Esophagus (tissue), 2 donors: ENCODE measurements at regions not wholly inside any gene's neighbourhood (a gene's known extent, or its start where the extent isn't known, plus 50 kb on each side); places are given as distances from the start of the nearest gene placed in this dataset.

Experiments used
- H3K27ac ChIP-seq, 2 donors: one replicate each; pipeline ENCODE4 v1.5.1; 2013; ENCODE audit warnings: low read depth in 2 of 2, mild to moderate bottlenecking in 2 of 2, inconsistent platforms in 1 of 2, low read length in 1 of 2, moderate library complexity in 1 of 2
- H3K27me3 ChIP-seq, 2 donors: one replicate each; pipeline ENCODE4 v1.6.1; 2013; ENCODE audit warnings: low read length in 2 of 2, control low read depth in 1 of 2, mild to moderate bottlenecking in 1 of 2; ENCODE audit not compliant: insufficient read depth in 2 of 2, control insufficient read depth in 1 of 2
- H3K36me3 ChIP-seq, 2 donors: one replicate each; pipeline ENCODE4 v1.6.1; 2013; ENCODE audit warnings: low read length in 1 of 2; ENCODE audit not compliant: control insufficient read depth in 2 of 2, insufficient read depth in 2 of 2
- H3K4me1 ChIP-seq, 2 donors: one replicate each; pipeline ENCODE4 v1.6.1; 2013; ENCODE audit warnings: low read length in 1 of 2; ENCODE audit not compliant: control insufficient read depth in 2 of 2, insufficient read depth in 2 of 2
- H3K4me3 ChIP-seq, 2 donors: one replicate each; pipeline ENCODE4 v1.5.1; 2013; ENCODE audit warnings: low read length in 2 of 2, mild to moderate bottlenecking in 2 of 2, low read depth in 1 of 2, moderate library complexity in 1 of 2
- H3K9me3 ChIP-seq, 2 donors: one replicate each; pipeline ENCODE4 v1.6.1; 2013; ENCODE audit warnings: mild to moderate bottlenecking in 2 of 2, low read depth in 1 of 2, low read length in 1 of 2, moderate library complexity in 1 of 2; ENCODE audit not compliant: control insufficient read depth in 2 of 2, insufficient read depth in 1 of 2
- WGBS, 2 donors: extraction: QIAGEN DNeasy Blood & Tissue Kit; methylation state at CpG; one replicate each; pipeline ENCODE4 v1.1.7; 2013; 5-methylcytosine and 5-hydroxymethylcytosine counted together
- donor health status: healthy with polysubstance abuse.
- donor health status: Bipolar disorder and iron deficiency.

- Histone ChIP-seq H3K4me3 (no peak overlapping the region), H3K27me3 (no peaks in the 10 kb centered on the region), H3K4me1 (no peaks in the 10 kb centered on the region), H3K27ac (no peak overlapping the region), H3K36me3 (no peaks in the 10 kb centered on the region), H3K9me3 (no peaks in the 10 kb centered on the region)
- 42 to 49% methylated on average over 4 of the region's 4 CpGs for WGBS, 2 donors
Measured at GRCh38 chr19:29315556-29316190, 102.7 kb upstream of the UQCRFS1 start.

- H3K4me1 ChIP-seq = no peaks in the 10 kb centered on the region
- H3K4me3 ChIP-seq = no peak overlapping the region
- H3K9me3 ChIP-seq = no peaks in the 10 kb centered on the region
- no peak overlapping the region for H3K27ac ChIP-seq
- no peaks in the 10 kb centered on the region for H3K27me3 ChIP-seq
- WGBS, 2 donors = 77 to 80% methylated on average over 6 of the region's 6 CpGs
- H3K36me3 ChIP-seq = no peaks in the 10 kb centered on the region
Measured at GRCh38 chr19:29318581-29318980, 105.6 kb upstream of the UQCRFS1 start.

- no peaks in the 10 kb centered on the region for H3K4me1 ChIP-seq
- H3K27me3 ChIP-seq = no peaks in the 10 kb centered on the region
- no peak overlapping the region for H3K27ac ChIP-seq
- H3K4me3 ChIP-seq = no peak overlapping the region
- no peaks in the 10 kb centered on the region for H3K9me3 ChIP-seq
- no peaks in the 10 kb centered on the region for H3K36me3 ChIP-seq
- WGBS, 2 donors = 63 to 68% methylated on average over 5 of the region's 5 CpGs
Measured at GRCh38 chr19:29320086-29320485, 107.1 kb upstream of the UQCRFS1 start.

DNA sequence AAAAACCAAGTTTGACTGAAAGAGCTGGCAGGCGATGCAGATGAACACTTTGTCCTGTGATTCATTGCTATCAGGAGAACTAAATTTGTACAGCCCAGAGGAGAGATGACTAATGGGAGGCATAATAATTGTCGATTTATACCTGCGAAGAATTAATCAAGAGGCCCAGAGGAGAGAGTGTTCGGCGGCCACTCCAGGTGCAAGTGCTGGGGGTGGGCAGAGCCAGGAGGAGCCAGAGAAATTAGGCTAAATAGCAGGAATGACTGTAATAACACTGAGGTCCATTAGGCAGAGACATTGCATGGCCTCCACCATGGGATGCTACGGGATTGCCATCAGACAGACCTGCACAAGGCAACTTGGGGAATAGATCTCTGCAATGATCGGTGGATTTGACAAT lies 107.7 kb upstream of the UQCRFS1 start:
- H3K4me3 ChIP-seq = no peak overlapping the region
- no peaks in the 10 kb centered on the region for H3K36me3 ChIP-seq
- H3K9me3 ChIP-seq = no peaks in the 10 kb centered on the region
- no peak overlapping the region for H3K27ac ChIP-seq
- H3K27me3 ChIP-seq = no peaks in the 10 kb centered on the region
- H3K4me1 ChIP-seq = no peaks in the 10 kb centered on the region
- 84 to 88% methylated on average over 7 of the region's 7 CpGs for WGBS, 2 donors

DNA sequence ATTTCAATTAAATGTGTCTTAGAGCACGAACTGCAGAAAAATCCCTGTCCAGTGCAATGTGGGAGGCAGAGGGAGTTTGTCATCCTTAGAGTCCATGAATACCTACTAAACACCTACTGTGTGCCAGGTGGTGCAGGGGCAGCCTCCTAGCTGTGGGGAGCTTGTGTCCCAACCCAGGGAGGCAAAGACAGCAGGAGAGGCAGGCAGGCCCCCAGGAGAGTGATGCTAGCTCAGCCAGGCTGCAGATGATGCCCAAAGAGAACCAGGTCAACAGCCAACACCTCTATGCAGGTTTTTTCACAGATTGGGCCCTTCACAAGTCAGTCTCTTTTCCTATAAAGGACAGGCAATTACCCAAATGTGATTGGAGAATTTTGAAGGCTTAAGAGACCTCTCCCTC lies 108.2 kb upstream of the UQCRFS1 start:
- Histone ChIP-seq H3K27me3 (no peaks in the 10 kb centered on the region), H3K27ac (no peak overlapping the region), H3K9me3 (no peaks in the 10 kb centered on the region), H3K36me3 (no peaks in the 10 kb centered on the region), H3K4me1 (no peaks in the 10 kb centered on the region), H3K4me3 (no peak overlapping the region)
- WGBS, 2 donors = 49 to 63% methylated on average over 1 of the region's 1 CpG

- H3K4me1 ChIP-seq = no peaks in the 10 kb centered on the region
- no peaks in the 10 kb centered on the region for H3K27me3 ChIP-seq
- no peak overlapping the region for H3K4me3 ChIP-seq
- H3K9me3 ChIP-seq = no peaks in the 10 kb centered on the region
- H3K27ac ChIP-seq = no peak overlapping the region
- WGBS, 2 donors = 76 to 81% methylated on average over 9 of the region's 9 CpGs
- no peaks in the 10 kb centered on the region for H3K36me3 ChIP-seq
Measured at GRCh38 chr19:29323021-29323430, 110.1 kb upstream of the UQCRFS1 start.

- 72 to 75% methylated on average over 15 of the region's 15 CpGs for WGBS, 2 donors
- no peaks in the 10 kb centered on the region for H3K4me1 ChIP-seq
- no peaks in the 10 kb centered on the region for H3K27me3 ChIP-seq
- no peaks in the 10 kb centered on the region for H3K36me3 ChIP-seq
- H3K27ac ChIP-seq = no peak overlapping the region
- no peaks in the 10 kb centered on the region for H3K9me3 ChIP-seq
- no peak overlapping the region for H3K4me3 ChIP-seq
Measured at GRCh38 chr19:29323440-29324290, 110.7 kb upstream of the UQCRFS1 start.

GRCh38 chr19:29324291-29324680 lies 111.3 kb upstream of the UQCRFS1 start:
- Histone ChIP-seq H3K4me1 (no peaks in the 10 kb centered on the region), H3K9me3 (peaks cover 0 to 5% of the 10 kb centered on the region in 2 donors), H3K36me3 (no peaks in the 10 kb centered on the region), H3K27ac (no peak overlapping the region), H3K27me3 (no peaks in the 10 kb centered on the region), H3K4me3 (no peak overlapping the region)
- 87 to 90% methylated on average over 8 of the region's 8 CpGs for WGBS, 2 donors

DNA sequence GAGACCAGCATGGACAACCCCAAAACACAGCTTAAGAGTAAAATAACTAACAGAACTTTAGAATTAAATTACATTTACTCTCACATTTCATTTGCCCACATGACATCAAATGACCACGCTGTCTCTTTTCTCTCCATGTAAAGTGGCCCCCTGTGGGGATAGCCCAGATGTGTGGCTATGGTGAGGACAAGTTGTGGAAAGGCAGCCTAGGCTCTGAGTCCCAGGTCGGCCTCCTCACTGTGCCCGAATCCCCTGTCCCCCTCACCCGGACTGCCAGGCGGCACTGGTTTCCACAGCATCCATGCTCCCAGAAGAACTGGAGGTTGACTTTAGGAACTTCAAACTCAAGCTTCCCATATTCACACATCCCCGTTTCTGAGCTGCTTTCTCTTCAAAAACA lies 111.8 kb upstream of the UQCRFS1 start:
- Histone ChIP-seq H3K9me3 (peaks cover 0 to 7% of the 10 kb centered on the region in 2 donors), H3K27me3 (no peaks in the 10 kb centered on the region), H3K27ac (no peak overlapping the region), H3K4me3 (no peak overlapping the region), H3K4me1 (no peaks in the 10 kb centered on the region), H3K36me3 (no peaks in the 10 kb centered on the region)
- 80 to 81% methylated on average over 6 of the region's 6 CpGs for WGBS, 2 donors
